ENCODE measurements at regions not wholly inside any gene's neighbourhood (a gene's known extent, or its start where the extent isn't known, plus 50 kb on each side); places are given as distances from the start of the nearest gene placed in this dataset.

DNA sequence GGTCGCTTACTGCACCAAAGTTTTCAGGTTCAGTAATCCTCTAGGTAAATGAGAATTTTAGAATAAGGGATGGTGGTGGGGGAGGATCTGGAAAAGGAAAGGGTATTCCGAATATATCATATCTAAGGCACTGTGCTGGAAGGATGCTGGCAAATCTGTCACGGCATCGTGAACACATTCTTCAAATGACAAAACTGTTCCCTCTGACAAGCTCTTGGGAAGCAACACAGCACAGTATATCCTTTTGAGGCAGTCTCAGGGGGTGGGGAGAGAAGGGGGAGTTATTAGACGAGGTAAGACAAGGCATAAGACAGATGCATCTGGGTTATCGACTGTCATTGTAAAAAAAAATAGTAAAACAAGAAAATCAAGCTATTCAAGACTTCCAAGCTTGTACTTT is 289.6 kb upstream of the LRRN1 start:
- no peak for TF ChIP-seq CTCF (IDR thresholded peaks at IDR 0.05)
- no peak for TF ChIP-seq POLR2A (IDR thresholded peaks at IDR 0.05)
